Peyer's patch (tissue), 4 donors: ENCODE measurements at regions not wholly inside any gene's neighbourhood (a gene's known extent, or its start where the extent isn't known, plus 50 kb on each side); places are given as distances from the start of the nearest gene placed in this dataset.

ENCODE experiments used
- DNase-seq, 3 donors: peaks; one replicate each; pipeline ENCODE4 v3.0.0-alpha.2; 2017 to 2019
- H3K27ac ChIP-seq, 4 donors: fragments of 200-600 bp; sonication (generic); one replicate each; pipeline ENCODE4 v1.5.1; 2016 to 2019
- H3K27me3 ChIP-seq, 2 donors: fragments of 200-600 bp; sonication (generic); one replicate each; pipeline ENCODE4 v1.5.1; 2019
- H3K36me3 ChIP-seq, 3 donors: fragments of 200-600 bp; sonication (generic); one replicate each; pipeline ENCODE4 v1.5.1; 2016 to 2019
- H3K4me1 ChIP-seq, 4 donors: fragments of 200-600 bp; sonication (generic); one replicate each; pipeline ENCODE4 v1.5.1; 2016 to 2019
- H3K4me3 ChIP-seq, 4 donors: fragments of 200-600 bp; sonication (generic); 1 replicate in 3 of 4; 2 replicates in 1 of 4; pipeline ENCODE4 v1.5.1; 2016 to 2019; ENCODE audit warnings: mild to moderate bottlenecking in 1 of 4
- H3K9me3 ChIP-seq, 4 donors: fragments of 200-600 bp; sonication (generic); one replicate each; pipeline ENCODE4 v1.5.1; 2016 to 2019; ENCODE audit warnings: mild to moderate bottlenecking in 1 of 4
- POLR2A ChIP-seq, 2 donors: fragments of 450-650 bp; IDR thresholded peaks; one replicate each; pipeline ENCODE4 v1.5.1; 2017; ENCODE audit warnings: antibody characterized with exemption in 2 of 2, mild to moderate bottlenecking in 2 of 2, moderate library complexity in 2 of 2
- TF ChIP-seq, protein P1 (sequence below), 6 experiments: fragments of 450-650 bp in 4 of 6; fragments of 200-600 bp in 2 of 6; sonication (generic) in 1 of 6; IDR thresholded peaks; one replicate each; pipeline ENCODE4 v1.5.1; 2017 to 2019; ENCODE audit warnings: antibody characterized with exemption in 6 of 6, mild to moderate bottlenecking in 3 of 6, moderate library complexity in 1 of 6

DNA sequence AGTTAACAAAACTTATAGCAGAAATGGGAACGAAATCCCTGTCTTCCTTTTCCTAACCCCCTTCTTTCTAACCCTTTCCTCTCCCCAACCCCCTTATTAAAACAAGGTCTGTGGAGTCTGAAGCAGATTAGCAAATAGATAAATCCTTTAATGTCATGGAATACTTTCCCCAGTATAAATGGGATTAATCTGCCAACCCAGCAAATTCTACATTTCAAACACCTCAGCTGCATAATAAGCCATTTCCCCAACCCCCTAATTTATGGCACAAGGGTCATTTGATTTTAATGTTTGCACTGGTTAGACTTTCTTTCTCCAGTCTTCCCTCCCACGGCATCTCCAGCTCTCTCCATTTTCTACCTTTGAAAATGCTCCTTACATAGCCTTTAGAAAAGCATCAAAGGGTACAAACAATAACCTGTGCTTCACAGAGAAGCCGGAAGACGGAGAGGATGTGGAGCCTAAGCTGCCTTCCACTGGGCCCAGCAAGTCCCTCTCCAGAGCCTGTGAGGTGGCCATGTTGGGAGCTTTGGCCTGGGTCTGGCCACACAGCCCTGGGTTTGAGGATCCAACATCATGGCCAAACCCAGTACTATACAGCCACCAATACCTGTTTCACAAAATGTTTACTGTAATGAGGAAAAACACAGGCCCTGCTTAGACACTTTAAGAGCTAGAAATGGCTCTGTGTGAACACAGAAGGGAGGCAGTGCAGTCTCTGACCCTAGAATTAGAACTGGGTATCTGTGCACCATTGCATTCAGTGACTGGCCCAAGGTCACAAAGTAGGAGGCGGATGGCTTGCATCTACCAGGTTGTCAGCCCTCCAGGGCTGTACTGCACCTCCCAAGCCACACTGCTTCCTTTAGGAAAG, 56.9 kb upstream of the SPRY1 start:
- TF ChIP-seq, protein P1, sequence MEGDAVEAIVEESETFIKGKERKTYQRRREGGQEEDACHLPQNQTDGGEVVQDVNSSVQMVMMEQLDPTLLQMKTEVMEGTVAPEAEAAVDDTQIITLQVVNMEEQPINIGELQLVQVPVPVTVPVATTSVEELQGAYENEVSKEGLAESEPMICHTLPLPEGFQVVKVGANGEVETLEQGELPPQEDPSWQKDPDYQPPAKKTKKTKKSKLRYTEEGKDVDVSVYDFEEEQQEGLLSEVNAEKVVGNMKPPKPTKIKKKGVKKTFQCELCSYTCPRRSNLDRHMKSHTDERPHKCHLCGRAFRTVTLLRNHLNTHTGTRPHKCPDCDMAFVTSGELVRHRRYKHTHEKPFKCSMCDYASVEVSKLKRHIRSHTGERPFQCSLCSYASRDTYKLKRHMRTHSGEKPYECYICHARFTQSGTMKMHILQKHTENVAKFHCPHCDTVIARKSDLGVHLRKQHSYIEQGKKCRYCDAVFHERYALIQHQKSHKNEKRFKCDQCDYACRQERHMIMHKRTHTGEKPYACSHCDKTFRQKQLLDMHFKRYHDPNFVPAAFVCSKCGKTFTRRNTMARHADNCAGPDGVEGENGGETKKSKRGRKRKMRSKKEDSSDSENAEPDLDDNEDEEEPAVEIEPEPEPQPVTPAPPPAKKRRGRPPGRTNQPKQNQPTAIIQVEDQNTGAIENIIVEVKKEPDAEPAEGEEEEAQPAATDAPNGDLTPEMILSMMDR (IDR thresholded peaks at IDR 0.05), result no peak
- TF ChIP-seq POLR2A (IDR thresholded peaks at IDR 0.05), result no peak

DNA sequence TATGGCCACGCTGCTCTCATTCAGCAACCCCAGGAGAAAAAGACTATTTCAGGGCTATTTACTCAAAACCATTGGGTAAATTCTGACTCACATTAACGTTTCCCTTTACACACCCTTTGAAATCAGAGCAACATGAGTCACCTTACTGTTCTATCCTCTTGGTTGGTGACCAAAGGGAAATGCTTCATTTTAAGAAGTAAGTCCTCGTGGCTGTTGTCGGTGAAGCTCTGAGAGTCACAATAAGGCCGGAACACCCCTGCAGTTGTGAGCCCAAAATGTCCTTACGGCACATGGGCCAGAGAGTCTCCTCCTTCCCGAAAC, 56.3 kb upstream of the SPRY1 start:
- no peaks in the 10 kb centered on the region for H3K4me1 ChIP-seq
- H3K27me3 ChIP-seq, result no peaks in the 10 kb centered on the region
- H3K27ac ChIP-seq, result peak overlapping the region in 1 of 4 donors; percentile 55
- TF ChIP-seq, protein P1 (IDR thresholded peaks at IDR 0.05), result no peak
- no peak for TF ChIP-seq POLR2A (IDR thresholded peaks at IDR 0.05)
- no peaks in the 10 kb centered on the region for H3K9me3 ChIP-seq
- no peak for DNase-seq
- H3K4me3 ChIP-seq, result no peak overlapping the region
- no peaks in the 10 kb centered on the region for H3K36me3 ChIP-seq

More for the DNA sequence above, 56.9 kb upstream of the SPRY1 start:
- no peaks in the 10 kb centered on the region for H3K4me1 ChIP-seq
- H3K27me3 ChIP-seq, result no peaks in the 10 kb centered on the region
- H3K4me3 ChIP-seq, result no peak overlapping the region
- no peaks in the 10 kb centered on the region for H3K9me3 ChIP-seq
- no peak for DNase-seq
- no peaks in the 10 kb centered on the region for H3K36me3 ChIP-seq
- peak overlapping the region in 2 of 4 donors; percentile 31 to 55 for H3K27ac ChIP-seq

DNA sequence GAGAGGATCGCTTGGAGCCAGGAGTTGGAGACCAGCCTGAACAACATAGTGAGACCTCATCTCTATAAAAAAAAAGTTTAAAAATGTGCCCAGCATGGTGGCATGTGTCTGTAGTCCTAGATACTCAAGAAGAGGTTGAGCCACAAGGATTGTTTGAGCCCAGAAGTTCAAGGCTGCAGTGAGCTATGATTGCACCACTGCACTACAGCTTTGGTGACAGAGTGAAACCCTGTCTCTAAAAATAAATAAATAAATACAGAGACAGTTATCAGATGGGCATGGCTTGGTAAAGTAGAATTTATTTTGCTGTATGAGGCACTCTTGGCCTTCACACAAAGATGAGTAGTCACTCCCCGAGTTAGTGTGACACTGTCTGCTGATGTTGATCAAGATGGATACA, 54.1 kb upstream of the SPRY1 start:
- no peaks in the 10 kb centered on the region for H3K4me1 ChIP-seq
- H3K27ac ChIP-seq, result peak overlapping the region in 1 of 4 donors; percentile 58
- no peak overlapping the region for H3K4me3 ChIP-seq
- no peak for DNase-seq
- no peaks in the 10 kb centered on the region for H3K36me3 ChIP-seq
- no peaks in the 10 kb centered on the region for H3K27me3 ChIP-seq
- TF ChIP-seq, protein P1 (IDR thresholded peaks at IDR 0.05), result no peak
- no peak for TF ChIP-seq POLR2A (IDR thresholded peaks at IDR 0.05)
- no peaks in the 10 kb centered on the region for H3K9me3 ChIP-seq

DNA sequence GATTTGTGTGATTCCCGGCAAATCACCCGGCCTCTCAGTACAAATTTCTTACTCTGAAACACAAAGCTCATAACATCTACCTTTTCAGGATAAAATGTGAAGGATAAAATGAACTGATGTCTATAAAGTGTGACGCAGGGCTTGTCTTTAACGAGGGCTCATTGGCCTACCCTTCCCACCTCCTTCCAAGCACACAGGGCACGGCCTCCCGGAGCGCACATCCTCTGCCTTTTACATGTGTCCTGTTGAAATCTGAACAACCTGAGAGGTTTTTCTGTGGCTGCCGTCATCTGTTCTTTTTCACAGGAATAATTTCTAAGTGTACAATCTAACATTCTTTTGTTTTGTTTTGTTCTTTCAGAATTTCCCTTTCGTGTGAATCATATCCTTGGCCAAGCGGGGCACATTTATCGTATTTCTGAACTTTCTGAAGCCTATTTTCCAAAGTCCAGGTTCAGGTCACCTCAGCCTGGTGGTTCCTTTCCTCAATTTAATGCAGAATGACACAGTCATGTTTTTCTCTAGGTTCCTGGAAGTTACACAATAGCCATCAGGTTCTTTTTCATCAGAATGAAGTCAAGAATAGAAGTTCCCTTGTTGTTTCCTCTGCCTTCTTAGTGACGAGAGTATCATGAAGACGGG, 53.1 kb upstream of the SPRY1 start:
- Histone ChIP-seq H3K9me3 (no peaks in the 10 kb centered on the region), H3K27ac (peak overlapping the region in 2 of 4 donors; percentile 30 to 58)
- TF ChIP-seq POLR2A (IDR thresholded peaks at IDR 0.05), result no peak
- TF ChIP-seq, protein P1 (IDR thresholded peaks at IDR 0.05), result no peak

DNA sequence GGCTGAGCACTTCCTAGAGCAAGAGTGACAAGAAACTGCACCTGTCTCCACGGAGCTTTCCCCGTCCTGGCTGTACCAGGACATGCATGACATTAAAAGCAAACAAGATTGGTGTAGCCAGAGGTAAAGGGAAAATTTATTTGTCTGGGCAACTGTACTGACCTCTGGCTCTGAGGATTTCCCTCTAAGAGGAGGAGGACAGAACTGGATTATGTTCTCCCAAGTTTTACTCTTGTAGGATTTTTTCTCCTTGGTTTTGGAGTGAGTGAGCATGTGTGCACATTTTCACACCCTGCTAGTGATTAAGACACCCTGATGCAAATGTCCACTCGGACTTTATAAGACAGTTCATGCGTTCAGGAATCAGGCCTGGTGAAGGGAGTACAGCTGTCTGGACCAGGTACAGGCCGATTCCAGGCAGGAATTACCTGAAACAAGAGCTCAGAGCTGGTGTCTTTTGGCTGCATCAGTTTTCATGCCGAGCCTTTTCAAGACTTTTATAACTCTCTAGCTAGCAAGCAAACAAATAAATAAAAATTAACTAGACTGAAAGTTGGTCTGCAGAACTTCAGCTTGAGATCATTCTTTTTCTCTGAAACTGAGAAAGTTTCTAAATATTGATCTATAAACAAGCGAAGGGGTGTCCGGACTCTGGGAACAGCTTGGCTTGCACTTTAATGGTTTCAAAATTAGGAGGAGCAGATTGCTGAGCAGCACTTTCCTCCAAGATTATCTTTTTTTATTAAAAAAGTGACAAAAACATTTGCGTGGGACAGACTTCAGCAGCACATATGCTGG, 51.3 kb upstream of the SPRY1 start:
- no peak for DNase-seq
- no peaks in the 10 kb centered on the region for H3K4me1 ChIP-seq
- no peaks in the 10 kb centered on the region for H3K36me3 ChIP-seq
- H3K27ac ChIP-seq, result no peak overlapping the region
- H3K4me3 ChIP-seq, result no peak overlapping the region
- TF ChIP-seq, protein P1 (IDR thresholded peaks at IDR 0.05), result no peak
- no peak for TF ChIP-seq POLR2A (IDR thresholded peaks at IDR 0.05)
- no peaks in the 10 kb centered on the region for H3K27me3 ChIP-seq
- no peaks in the 10 kb centered on the region for H3K9me3 ChIP-seq

More for the DNA sequence above, 53.1 kb upstream of the SPRY1 start:
- Histone ChIP-seq H3K4me1 (no peaks in the 10 kb centered on the region), H3K36me3 (no peaks in the 10 kb centered on the region), H3K4me3 (no peak overlapping the region), H3K27me3 (no peaks in the 10 kb centered on the region)
- DNase-seq, result no peak
